ENCODE measurements at regions not wholly inside any gene's neighbourhood (a gene's known extent, or its start where the extent isn't known, plus 50 kb on each side); places are given as distances from the start of the nearest gene placed in this dataset.

- H3K4me3 ChIP-seq (ENCODE audit: control insufficient read depth in 2 of 3, extremely low read depth in 1 of 3, insufficient read depth in 2 of 3, low read depth in 1 of 3, low read length in 3 of 3): no peak overlapping the region
- no peaks in the 10 kb centered on the region for H3K36me3 ChIP-seq (ENCODE audit: control insufficient read depth in 2 of 2, extremely low read depth in 1 of 2, insufficient read depth in 2 of 2, low read length in 2 of 2)
- no peaks in the 10 kb centered on the region for H3K9me3 ChIP-seq (ENCODE audit: control insufficient read depth, low read depth, low read length)
- H3K9ac ChIP-seq (ENCODE audit: control insufficient read depth, extremely low read depth, insufficient read depth, low read length): no peak overlapping the region
- no peaks in the 10 kb centered on the region for H3K9me1 ChIP-seq (ENCODE audit: control insufficient read depth, extremely low read depth, insufficient read depth, low read length)
- DNase-seq (ENCODE audit: low read depth, low spot score) (no peak), FAIRE-seq (no peak)
- no peaks in the 10 kb centered on the region for H4K20me1 ChIP-seq (ENCODE audit: control insufficient read depth, extremely low read depth, insufficient read depth, low read length)
- H3K4me2 ChIP-seq (ENCODE audit: control insufficient read depth, extremely low read depth, insufficient read depth, low read depth, low read length): no peak overlapping the region
- no peaks in the 10 kb centered on the region for H3K4me1 ChIP-seq (ENCODE audit: control insufficient read depth, extremely low read depth, insufficient read depth, low read length)
- no peaks in the 10 kb centered on the region for H3K79me2 ChIP-seq (ENCODE audit: control insufficient read depth, insufficient read depth, low read length)
- H2AFZ ChIP-seq (ENCODE audit: control insufficient read depth, low read length): no peak overlapping the region
- no peak for TF ChIP-seq CTCF (optimal IDR thresholded peaks at IDR 0.05 in 1 of 3, IDR thresholded peaks at IDR 0.05 in 1 of 3, conservative IDR thresholded peaks at IDR 0.05 in 1 of 3; ENCODE audit: extremely low read depth in 1 of 3, insufficient read depth in 2 of 3, low read length in 3 of 3)
- TF ChIP-seq EZH2 (IDR thresholded peaks at IDR 0.05; ENCODE audit: low read length): no peak
- no peak overlapping the region for H3K27ac ChIP-seq (ENCODE audit: control insufficient read depth, insufficient read depth, low read length)
- H3K27me3 ChIP-seq (ENCODE audit: control insufficient read depth, extremely low read depth, insufficient read depth, low read length): peaks cover 6% of the 10 kb centered on the region
- dilution Hi-C loops (cut with MboI; ENCODE audit: extremely low pct_ligation_motif_present, low sequenced_read_pairs): no loop called here
Measured at GRCh38 chrX:110512341-110512740, 153.7 kb downstream of the RTL9 start.

DNA sequence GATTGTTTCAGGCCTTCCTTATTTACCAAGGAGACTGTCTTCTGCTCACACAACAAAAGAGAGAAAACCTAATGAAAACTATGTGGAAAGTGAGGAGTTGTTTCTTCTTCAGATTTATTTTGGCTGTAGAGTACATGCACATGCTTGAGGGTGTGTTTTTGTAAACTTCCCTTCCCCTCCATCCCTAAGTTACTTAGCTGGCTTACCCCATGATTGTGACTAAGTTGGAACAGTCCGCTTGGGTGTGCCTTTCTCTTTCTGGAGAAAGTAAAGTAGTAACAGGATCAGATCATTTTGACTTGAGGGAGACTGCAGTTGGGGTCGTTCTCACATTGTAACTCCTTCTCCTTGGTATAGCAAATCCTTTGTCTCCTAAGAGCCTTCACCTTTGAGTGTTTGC, 155.9 kb downstream of the RTL9 start:
- Histone ChIP-seq H3K36me3 (ENCODE audit: control insufficient read depth in 2 of 2, extremely low read depth in 1 of 2, insufficient read depth in 2 of 2, low read length in 2 of 2) (no peaks in the 10 kb centered on the region), H3K27me3 (ENCODE audit: control insufficient read depth, extremely low read depth, insufficient read depth, low read length) (peaks cover 6% of the 10 kb centered on the region), H3K4me2 (ENCODE audit: control insufficient read depth, extremely low read depth, insufficient read depth, low read depth, low read length) (no peak overlapping the region), H3K4me3 (ENCODE audit: control insufficient read depth in 2 of 3, extremely low read depth in 1 of 3, insufficient read depth in 2 of 3, low read depth in 1 of 3, low read length in 3 of 3) (no peak overlapping the region), H3K9ac (ENCODE audit: control insufficient read depth, extremely low read depth, insufficient read depth, low read length) (no peak overlapping the region), H4K20me1 (ENCODE audit: control insufficient read depth, extremely low read depth, insufficient read depth, low read length) (no peaks in the 10 kb centered on the region), H3K27ac (ENCODE audit: control insufficient read depth, insufficient read depth, low read length) (no peak overlapping the region), H2AFZ (ENCODE audit: control insufficient read depth, low read length) (no peak overlapping the region), H3K4me1 (ENCODE audit: control insufficient read depth, extremely low read depth, insufficient read depth, low read length) (no peaks in the 10 kb centered on the region), H3K79me2 (ENCODE audit: control insufficient read depth, insufficient read depth, low read length) (no peaks in the 10 kb centered on the region), H3K9me1 (ENCODE audit: control insufficient read depth, extremely low read depth, insufficient read depth, low read length) (no peaks in the 10 kb centered on the region), H3K9me3 (ENCODE audit: control insufficient read depth, low read depth, low read length) (no peaks in the 10 kb centered on the region)
- TF ChIP-seq EZH2 (IDR thresholded peaks at IDR 0.05; ENCODE audit: low read length) (no peak), CTCF (optimal IDR thresholded peaks at IDR 0.05 in 1 of 3, IDR thresholded peaks at IDR 0.05 in 1 of 3, conservative IDR thresholded peaks at IDR 0.05 in 1 of 3; ENCODE audit: extremely low read depth in 1 of 3, insufficient read depth in 2 of 3, low read length in 3 of 3) (no peak)
- DNase-seq (ENCODE audit: low read depth, low spot score) (no peak), FAIRE-seq (no peak)
- dilution Hi-C loops (cut with MboI; ENCODE audit: extremely low pct_ligation_motif_present, low sequenced_read_pairs): no loop called here

Data from keratinocyte (primary cell).